K562 (cell line): ENCODE measurements at regions not wholly inside any gene's neighbourhood (a gene's known extent, or its start where the extent isn't known, plus 50 kb on each side); places are given as distances from the start of the nearest gene placed in this dataset.

Experiments
- ATAC-seq: fragments of 200-7000 bp; cut with Tn5 transposase; 3 replicates; pipeline ENCODE4 v1.9.1; 2020; ENCODE audit warnings: moderate library complexity
- BruUV-seq: library from RNA; stranded (reverse); fragments of 400-500 nt; replicated peaks from 2 replicates; lab custom pipeline; 2021; lab: Mats Ljungman, UMichigan
- CTCF ChIA-PET: fragments of 300-600 bp; formaldehyde crosslinking; extraction: SDS; loops from one replicate; lab custom pipeline; 2021; ENCODE audit warnings: low intra/inter-chr PET ratio; lab: Yijun Ruan, JAX
- POLR2A ChIA-PET: fragments of 300-600, 350-650 bp; sonication (Branson Sonifier 250); formaldehyde crosslinking; extraction: SDS; loops from one replicate; lab custom pipeline; 2021; ENCODE audit warnings: antibody characterized with exemption, inconsistent platforms; lab: Yijun Ruan, JAX
- DNase-seq, 4 experiments: peaks; one replicate each; pipeline versions ENCODE4 v3.0.0 to v3.0.0-alpha.2; 2011 to 2018; ENCODE audit warnings: low spot score in 3 of 4, mixed read lengths in 3 of 4; ENCODE audit errors: extremely low read depth in 1 of 4
- FAIRE-seq: peaks from 2 replicates; lab custom pipeline; 2011; peaks lifted over from hg19 to GRCh38; lab: Jason Lieb, UNC
- H2AFZ ChIP-seq: 2 replicates; pipeline ENCODE4 v1.6.0; 2011; ENCODE audit warnings: low read depth, low read length, control low read depth, inconsistent platforms
- H3K27ac ChIP-seq: fragments of 200-600 bp; 3 replicates; pipeline ENCODE4 v1.8.0; 2011; ENCODE audit warnings: low read depth, mild to moderate bottlenecking, control low read depth, inconsistent platforms, low read length, moderate library complexity, mixed read lengths; ENCODE audit errors: extremely low read depth
- H3K27me3 ChIP-seq, 2 experiments: fragments of 300-600 bp in 1 of 2; 2 replicates in 1 of 2; 3 replicates in 1 of 2; pipeline versions ENCODE4 v1.6.0 to v1.8.0; 2011; ENCODE audit warnings: inconsistent platforms in 2 of 2, low read length in 2 of 2, mild to moderate bottlenecking in 1 of 2, mixed read lengths in 1 of 2, moderate library complexity in 1 of 2; ENCODE audit not compliant: control insufficient read depth in 2 of 2, insufficient read depth in 2 of 2
- H3K36me3 ChIP-seq: fragments of 300-600 bp; 3 replicates; pipeline ENCODE4 v1.8.0; 2011; ENCODE audit warnings: mild to moderate bottlenecking, low read length, inconsistent platforms; ENCODE audit not compliant: control insufficient read depth, insufficient read depth
- H3K4me1 ChIP-seq, 2 experiments: fragments of 200-600 bp in 1 of 2; replicated peaks in 1 of 2; 2 replicates in 1 of 2; 3 replicates in 1 of 2; pipeline versions ENCODE4 v1.5.1 to v1.8.0; 2011; ENCODE audit warnings: inconsistent platforms in 2 of 2, low read length in 2 of 2, mild to moderate bottlenecking in 1 of 2, mixed read lengths in 1 of 2, moderate library complexity in 1 of 2; ENCODE audit not compliant: control insufficient read depth in 2 of 2, insufficient read depth in 2 of 2
- H3K4me2 ChIP-seq: 2 replicates; pipeline ENCODE4 v1.6.1; 2011; ENCODE audit warnings: low read length, control low read depth, inconsistent platforms, mixed read lengths; ENCODE audit not compliant: insufficient read depth
- H3K4me3 ChIP-seq: fragments of 200-600 bp; sonication (generic), shearing (Covaris generic); 2 replicates; pipeline ENCODE4 v1.5.1; 2016; ENCODE audit warnings: control low read depth, inconsistent platforms
- H3K79me2 ChIP-seq: fragments of 200-600 bp; 3 replicates; pipeline ENCODE4 v1.8.0; 2011; ENCODE audit warnings: low read length, inconsistent platforms; ENCODE audit not compliant: control insufficient read depth, insufficient read depth
- H3K9ac ChIP-seq, 2 experiments: 2 replicates each; pipeline versions ENCODE4 v1.6.0 to v1.6.1; 2011; ENCODE audit warnings: low read depth in 2 of 2, low read length in 2 of 2, control low read depth in 1 of 2, inconsistent platforms in 1 of 2, mild to moderate bottlenecking in 1 of 2, mixed read lengths in 1 of 2; ENCODE audit not compliant: insufficient read depth in 1 of 2
- H3K9me1 ChIP-seq: one replicate; pipeline ENCODE4 v1.6.0; 2011; ENCODE audit warnings: inconsistent platforms, mild to moderate bottlenecking, low read length, moderate library complexity; ENCODE audit not compliant: control insufficient read depth, insufficient read depth
- H3K9me3 ChIP-seq: replicated peaks from 2 replicates; pipeline ENCODE4 v1.5.1; 2011; ENCODE audit warnings: low read depth, low read length, inconsistent platforms; ENCODE audit not compliant: control insufficient read depth, insufficient read depth
- H4K20me1 ChIP-seq: replicated peaks from 2 replicates; pipeline ENCODE4 v1.6.1; 2011; ENCODE audit warnings: low read length, inconsistent platforms, mixed read lengths; ENCODE audit not compliant: control insufficient read depth, insufficient read depth
- HNRNPUL1 ChIP-seq: fragments of 200-400 bp; formaldehyde crosslinking; IDR thresholded peaks from 2 replicates; pipeline ENCODE4 v1.6.1; 2017; ENCODE audit warnings: low read length
- MYNN ChIP-seq, 2 experiments: sonication (generic); formaldehyde crosslinking in 1 of 2; IDR thresholded peaks; 2 replicates each; pipeline versions ENCODE4 v1.5.0 to v1.6.1; 2016 to 2020; ENCODE audit warnings: antibody characterized with exemption in 1 of 2, missing genetic modification reagents in 1 of 2
- PRMT5 ChIP-seq: sonication (generic); formaldehyde crosslinking; IDR thresholded peaks from 2 replicates; pipeline ENCODE4 v1.5.0; 2020; ENCODE audit warnings: missing genetic modification reagents
- SMAD4 ChIP-seq: fragments of 250-450 bp; sonication (Bioruptor Pico); conservative IDR thresholded peaks from 2 replicates; pipeline ENCODE4 v1.8.0; 2021; ENCODE audit warnings: inconsistent platforms, mild to moderate bottlenecking, moderate library complexity
- TSHZ1 ChIP-seq: fragments of 250-450 bp; sonication (Bioruptor Pico); IDR thresholded peaks from 2 replicates; pipeline ENCODE4 v1.4.0; 2020; ENCODE audit warnings: mild to moderate bottlenecking, moderate library complexity
- WGBS: fragments of 100-300 bp; shearing (Covaris generic); methylation state at CpG from one replicate; pipeline ENCODE4 v1.1.6; 2016; ENCODE audit warnings: low coverage, mixed read lengths; ENCODE audit not compliant: insufficient coverage; ENCODE audit errors: missing lambda C conversion rate; 5-methylcytosine and 5-hydroxymethylcytosine counted together
- in situ Hi-C: fragments of 300-500 bp; cut with MboI; formaldehyde crosslinking; loops from 4 replicates; pipeline ENCODE4 v1.15.0; 2018; ENCODE audit warnings: inconsistent platforms, mixed read lengths
- intact Hi-C: fragments of 100-400 bp; cut with micrococcal nuclease; formaldehyde crosslinking; loops from 2 replicates; pipeline ENCODE4 v1.14.2; 2022
- TF ChIP-seq, protein P1 (sequence below): fragments of 450-650 bp; IDR thresholded peaks from 2 replicates; pipeline ENCODE4 v1.6.1; 2016; ENCODE audit warnings: mild to moderate bottlenecking

- Histone ChIP-seq H3K36me3 (no peaks in the 10 kb centered on the region), H3K79me2 (no peaks in the 10 kb centered on the region), H3K9me1 (no peaks in the 10 kb centered on the region), H3K9me3 (no peaks in the 10 kb centered on the region), H3K4me1 (no peaks in the 10 kb centered on the region), H4K20me1 (no peaks in the 10 kb centered on the region), H3K27ac (no peak overlapping the region), H3K27me3 (no peaks in the 10 kb centered on the region), H3K9ac (no peak overlapping the region), H2AFZ (no peak overlapping the region), H3K4me3 (no peak overlapping the region), H3K4me2 (no peak overlapping the region)
- ChIA-PET CTCF (no interaction called here), POLR2A (no interaction called here)
- no peak for TF ChIP-seq TSHZ1 (CRISPR knock-in tag)
- no peak for TF ChIP-seq SMAD4
- TF ChIP-seq PRMT5 (CRISPR knock-in tag), result no peak
- TF ChIP-seq HNRNPUL1, result no peak
- TF ChIP-seq, protein P1, sequence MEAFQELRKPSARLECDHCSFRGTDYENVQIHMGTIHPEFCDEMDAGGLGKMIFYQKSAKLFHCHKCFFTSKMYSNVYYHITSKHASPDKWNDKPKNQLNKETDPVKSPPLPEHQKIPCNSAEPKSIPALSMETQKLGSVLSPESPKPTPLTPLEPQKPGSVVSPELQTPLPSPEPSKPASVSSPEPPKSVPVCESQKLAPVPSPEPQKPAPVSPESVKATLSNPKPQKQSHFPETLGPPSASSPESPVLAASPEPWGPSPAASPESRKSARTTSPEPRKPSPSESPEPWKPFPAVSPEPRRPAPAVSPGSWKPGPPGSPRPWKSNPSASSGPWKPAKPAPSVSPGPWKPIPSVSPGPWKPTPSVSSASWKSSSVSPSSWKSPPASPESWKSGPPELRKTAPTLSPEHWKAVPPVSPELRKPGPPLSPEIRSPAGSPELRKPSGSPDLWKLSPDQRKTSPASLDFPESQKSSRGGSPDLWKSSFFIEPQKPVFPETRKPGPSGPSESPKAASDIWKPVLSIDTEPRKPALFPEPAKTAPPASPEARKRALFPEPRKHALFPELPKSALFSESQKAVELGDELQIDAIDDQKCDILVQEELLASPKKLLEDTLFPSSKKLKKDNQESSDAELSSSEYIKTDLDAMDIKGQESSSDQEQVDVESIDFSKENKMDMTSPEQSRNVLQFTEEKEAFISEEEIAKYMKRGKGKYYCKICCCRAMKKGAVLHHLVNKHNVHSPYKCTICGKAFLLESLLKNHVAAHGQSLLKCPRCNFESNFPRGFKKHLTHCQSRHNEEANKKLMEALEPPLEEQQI, result no peak
- no peak for TF ChIP-seq MYNN (IDR thresholded peaks at IDR 0.05)
- TF ChIP-seq MYNN (CRISPR knock-in tag; IDR thresholded peaks at IDR 0.05), result no peak
- DNase-seq (no peak), FAIRE-seq (no peak), ATAC-seq (no peak)
- intact Hi-C loops (no loop called here), in situ Hi-C loops (no loop called here)
- no TSS peak for BruUV-seq
- 0% methylated on average over 6 of the region's 6 CpGs for WGBS
Measured at GRCh38 chr13:73591861-73592260, 533.1 kb downstream of the KLF5 start.
